Prostate gland (tissue), 2 donors: ENCODE measurements at regions not wholly inside any gene's neighbourhood (a gene's known extent, or its start where the extent isn't known, plus 50 kb on each side); places are given as distances from the start of the nearest gene placed in this dataset.

Experiments used
- DNase-seq: peaks from one replicate; pipeline ENCODE4 v3.0.0-alpha.2; 2019; ENCODE audit warnings: low spot score
- H3K27ac ChIP-seq, 2 donors: fragments of 200-600 bp; sonication (generic); 2 replicates each; pipeline ENCODE4 v1.5.1; 2017 to 2019
- H3K27me3 ChIP-seq: fragments of 200-600 bp; sonication (generic); replicated peaks from 2 replicates; pipeline ENCODE4 v1.5.1; 2019; ENCODE audit not compliant: insufficient read depth
- H3K36me3 ChIP-seq, 2 donors: fragments of 200-600 bp; sonication (generic); 1 replicate in 1 of 2; 2 replicates in 1 of 2; pipeline versions ENCODE4 v1.5.1 to v1.8.1; 2017 to 2019
- H3K4me1 ChIP-seq: fragments of 200-600 bp; sonication (generic); replicated peaks from 2 replicates; pipeline ENCODE4 v1.5.1; 2019
- H3K4me3 ChIP-seq, 2 donors: fragments of 200-600 bp; sonication (generic); 2 replicates each; pipeline ENCODE4 v1.5.1; 2017 to 2019
- H3K9me3 ChIP-seq: fragments of 200-600 bp; sonication (generic); 2 replicates; pipeline ENCODE4 v1.5.1; 2017
- POLR2A ChIP-seq: fragments of 450-650 bp; IDR thresholded peaks from one replicate; pipeline ENCODE4 v1.6.1; 2016; ENCODE audit warnings: antibody characterized with exemption, mild to moderate bottlenecking
- POLR2AphosphoS5 ChIP-seq: sonication (generic); formaldehyde crosslinking; IDR thresholded peaks from one replicate; pipeline ENCODE4 v1.6.1; 2017; ENCODE audit warnings: antibody characterized with exemption
- WGBS: methylation state at CpG from one replicate; pipeline ENCODE4 v1.1.5; 2018; 5-methylcytosine and 5-hydroxymethylcytosine counted together
- intact Hi-C: fragments of 100-400 bp; cut with DNase I; formaldehyde crosslinking; loops from one replicate; pipeline ENCODE4 v1.14.2; 2022
- TF ChIP-seq, protein P1 (sequence below), 4 experiments: fragments of 200-600 bp in 2 of 4; fragments of 450-650 bp in 2 of 4; sonication (generic) in 2 of 4; IDR thresholded peaks; 1 replicate in 3 of 4; 2 replicates in 1 of 4; pipeline ENCODE4 v1.5.1; 2016 to 2019; ENCODE audit warnings: antibody characterized with exemption in 4 of 4, mild to moderate bottlenecking in 2 of 4, moderate library complexity in 2 of 4

DNA sequence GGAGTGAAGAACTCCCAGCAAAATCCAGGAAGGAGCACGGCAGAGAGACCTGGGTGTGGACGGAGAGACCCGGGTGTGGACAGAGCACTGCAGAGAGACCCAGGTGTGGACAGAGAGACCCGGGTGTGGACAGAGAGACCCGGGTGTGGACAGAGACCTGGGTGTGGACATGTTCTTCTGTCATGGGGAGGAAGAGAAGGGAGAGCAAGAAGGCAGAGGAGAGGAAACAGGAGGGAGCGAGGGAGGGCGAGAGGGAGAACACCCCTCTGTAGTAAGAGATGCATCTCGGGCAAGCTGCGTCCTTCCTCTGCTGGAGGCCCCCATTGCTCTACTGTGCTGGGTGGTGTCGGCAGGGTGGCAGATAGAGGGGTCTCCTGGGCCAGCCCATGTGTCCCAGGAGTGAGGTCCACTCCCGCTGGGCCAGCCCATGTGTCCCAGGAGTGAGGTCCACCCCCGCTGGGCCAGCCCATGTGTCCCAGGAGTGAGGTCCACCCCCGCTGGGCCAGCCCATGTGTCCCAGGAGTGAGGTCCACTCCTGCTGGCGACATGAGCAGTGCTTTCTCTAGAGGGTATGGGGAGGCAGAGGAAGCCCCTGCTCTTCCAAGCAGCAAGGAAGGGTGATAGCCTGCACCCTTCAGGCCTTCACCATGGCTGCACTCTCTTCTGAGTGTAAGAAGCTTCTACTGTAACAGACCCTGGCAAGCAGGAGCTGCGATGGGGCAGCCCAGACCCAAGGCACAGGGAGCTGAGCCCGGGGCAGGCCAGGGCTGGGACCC lies 934.2 kb downstream of the BRD1 start:
- Histone ChIP-seq H3K27ac (no peak overlapping the region), H3K27me3 (no peaks in the 10 kb centered on the region), H3K36me3 (no peaks in the 10 kb centered on the region), H3K9me3 (no peaks in the 10 kb centered on the region), H3K4me3 (no peak overlapping the region), H3K4me1 (no peaks in the 10 kb centered on the region)
- WGBS, result 86% methylated on average over 16 of the region's 16 CpGs
- TF ChIP-seq POLR2AphosphoS5 (no peak), POLR2A (no peak)
- TF ChIP-seq, protein P1, sequence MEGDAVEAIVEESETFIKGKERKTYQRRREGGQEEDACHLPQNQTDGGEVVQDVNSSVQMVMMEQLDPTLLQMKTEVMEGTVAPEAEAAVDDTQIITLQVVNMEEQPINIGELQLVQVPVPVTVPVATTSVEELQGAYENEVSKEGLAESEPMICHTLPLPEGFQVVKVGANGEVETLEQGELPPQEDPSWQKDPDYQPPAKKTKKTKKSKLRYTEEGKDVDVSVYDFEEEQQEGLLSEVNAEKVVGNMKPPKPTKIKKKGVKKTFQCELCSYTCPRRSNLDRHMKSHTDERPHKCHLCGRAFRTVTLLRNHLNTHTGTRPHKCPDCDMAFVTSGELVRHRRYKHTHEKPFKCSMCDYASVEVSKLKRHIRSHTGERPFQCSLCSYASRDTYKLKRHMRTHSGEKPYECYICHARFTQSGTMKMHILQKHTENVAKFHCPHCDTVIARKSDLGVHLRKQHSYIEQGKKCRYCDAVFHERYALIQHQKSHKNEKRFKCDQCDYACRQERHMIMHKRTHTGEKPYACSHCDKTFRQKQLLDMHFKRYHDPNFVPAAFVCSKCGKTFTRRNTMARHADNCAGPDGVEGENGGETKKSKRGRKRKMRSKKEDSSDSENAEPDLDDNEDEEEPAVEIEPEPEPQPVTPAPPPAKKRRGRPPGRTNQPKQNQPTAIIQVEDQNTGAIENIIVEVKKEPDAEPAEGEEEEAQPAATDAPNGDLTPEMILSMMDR (IDR thresholded peaks at IDR 0.05), result no peak
- intact Hi-C loops, result no loop called here
- no peak for DNase-seq

DNA sequence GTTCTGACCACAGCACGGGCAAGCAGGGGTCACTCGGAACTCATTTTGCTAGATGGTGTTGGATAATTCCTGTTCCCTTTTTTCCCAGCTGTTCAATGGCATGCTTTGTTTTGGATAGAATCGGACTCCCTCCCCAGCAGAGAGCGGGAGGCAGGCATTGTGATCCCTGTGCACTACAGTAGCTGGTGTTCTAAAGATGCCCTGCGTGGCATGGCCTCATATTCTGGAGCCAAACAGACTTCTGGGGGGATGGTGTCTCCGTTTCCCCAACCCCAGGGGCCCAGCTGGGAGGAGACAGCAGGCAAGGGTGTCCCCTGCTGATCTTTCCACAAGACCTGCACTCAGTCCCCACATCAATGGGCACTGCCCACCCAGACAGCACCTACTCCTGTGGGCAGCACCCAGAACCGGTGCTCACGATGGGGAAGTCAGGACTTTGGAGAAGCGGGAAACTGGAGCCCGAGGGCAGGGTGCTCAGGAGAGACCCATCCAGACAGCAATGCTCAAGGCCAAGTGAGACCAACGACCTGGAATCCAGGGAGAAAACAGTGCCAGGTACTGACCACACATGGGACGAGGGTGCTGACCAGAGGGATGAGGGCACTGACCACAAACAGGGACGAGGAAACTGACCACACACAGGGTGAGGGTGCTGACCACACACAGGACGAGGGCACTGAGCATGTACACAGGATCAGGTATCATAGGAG lies 934.9 kb downstream of the BRD1 start:
- Histone ChIP-seq H3K36me3 (no peaks in the 10 kb centered on the region), H3K27ac (no peak overlapping the region), H3K4me1 (no peaks in the 10 kb centered on the region), H3K4me3 (no peak overlapping the region), H3K27me3 (no peaks in the 10 kb centered on the region), H3K9me3 (no peaks in the 10 kb centered on the region)
- 77% methylated on average over 14 of the region's 14 CpGs for WGBS
- TF ChIP-seq, protein P1 (IDR thresholded peaks at IDR 0.05), result no peak
- TF ChIP-seq POLR2AphosphoS5 (no peak), POLR2A (no peak)
- intact Hi-C loops, result no loop called here
- no peak for DNase-seq

DNA sequence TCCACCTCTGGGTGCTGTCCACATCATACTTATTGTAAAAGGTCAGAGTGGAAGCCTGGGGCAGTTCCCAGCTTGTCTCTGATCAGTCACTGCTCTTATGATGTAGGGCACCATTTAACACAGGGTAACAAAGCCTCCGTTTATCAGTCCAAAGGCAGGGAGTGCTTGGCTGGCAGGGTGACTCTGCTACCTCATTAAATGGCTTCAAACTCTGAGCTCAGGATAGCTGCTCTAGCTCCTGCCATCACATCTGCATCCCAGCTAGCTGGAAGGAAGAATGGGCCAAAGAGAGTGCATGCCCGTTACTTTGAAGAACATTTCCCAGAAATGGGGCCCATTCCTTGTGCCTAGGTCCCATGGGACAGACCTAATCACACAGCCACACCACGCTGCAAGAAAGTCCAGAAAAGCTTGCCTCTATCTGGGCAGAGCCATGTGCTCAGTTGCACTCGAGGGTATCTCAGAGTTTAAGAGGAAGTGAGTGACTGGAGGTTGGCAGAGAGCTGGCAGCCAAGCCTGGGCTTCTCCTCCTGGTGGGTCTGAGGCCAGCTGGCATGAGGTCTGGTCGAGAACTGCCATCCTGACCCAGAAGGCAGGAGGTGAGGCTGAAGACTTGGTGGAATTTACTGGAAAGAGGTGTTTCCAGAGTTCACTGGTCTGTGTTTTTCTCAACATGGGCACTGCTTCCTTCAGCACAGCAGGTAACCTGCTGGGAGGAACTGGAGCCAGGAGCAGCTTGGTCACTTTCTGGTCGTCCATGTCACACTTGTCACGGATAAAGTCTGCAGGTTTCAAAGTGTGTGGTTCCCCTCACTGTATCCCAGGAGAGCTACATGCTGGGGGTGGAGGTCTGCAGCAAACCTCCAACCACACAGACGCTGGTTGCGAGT lies 935.7 kb downstream of the BRD1 start:
- Histone ChIP-seq H3K27ac (no peak overlapping the region), H3K27me3 (peaks cover under 1% of the 10 kb centered on the region), H3K9me3 (no peaks in the 10 kb centered on the region), H3K4me1 (no peaks in the 10 kb centered on the region), H3K36me3 (no peaks in the 10 kb centered on the region), H3K4me3 (no peak overlapping the region)
- intact Hi-C loops, result no loop called here
- TF ChIP-seq POLR2A (no peak), POLR2AphosphoS5 (no peak)
- TF ChIP-seq, protein P1 (IDR thresholded peaks at IDR 0.05), result no peak
- WGBS, result 66% methylated on average over 9 of the region's 9 CpGs
- no peak for DNase-seq

DNA sequence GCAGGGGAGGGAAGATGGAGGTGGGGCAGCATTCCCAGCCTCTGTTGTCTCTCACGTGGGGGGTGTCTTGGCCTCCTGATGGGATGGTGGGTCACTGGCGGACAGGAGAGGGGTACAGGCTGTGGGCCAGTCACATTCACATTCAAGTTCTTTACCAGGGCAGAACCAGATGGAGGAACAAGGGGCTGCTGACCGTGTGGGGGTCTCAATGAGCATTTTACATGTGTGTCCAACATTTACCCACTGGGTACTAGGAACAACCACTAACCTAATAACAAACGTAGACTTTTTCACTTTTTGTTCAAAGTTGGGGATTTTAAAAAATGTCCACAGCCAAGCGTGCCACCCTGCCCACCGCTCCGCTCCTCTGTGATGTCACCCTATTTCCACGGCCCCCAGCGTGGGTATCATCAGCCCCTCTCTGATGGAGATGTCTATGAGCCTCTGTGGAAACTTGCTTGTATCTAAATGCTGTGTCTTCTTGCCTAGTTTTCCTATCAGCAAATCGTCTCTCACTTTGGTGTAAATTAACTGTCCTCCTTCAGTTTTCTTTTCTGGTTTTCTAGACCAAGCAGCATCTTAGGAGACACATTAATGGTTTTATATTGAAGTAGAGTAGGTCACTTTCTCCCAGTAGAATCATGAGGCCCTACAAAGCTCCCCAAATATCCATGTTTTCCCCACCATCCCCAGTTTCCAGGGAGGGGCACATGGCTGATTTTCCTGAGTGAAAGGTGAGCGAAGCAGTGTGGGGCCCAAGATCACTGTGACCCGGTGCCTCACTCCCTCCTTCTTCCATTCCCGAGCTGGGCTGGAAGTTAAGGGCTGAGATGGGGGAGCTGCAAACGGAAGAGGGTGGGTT lies 936.7 kb downstream of the BRD1 start:
- DNase-seq, result no peak
- TF ChIP-seq, protein P1 (IDR thresholded peaks at IDR 0.05), result no peak
- TF ChIP-seq POLR2A (no peak), POLR2AphosphoS5 (no peak)
- 84% methylated on average over 14 of the region's 14 CpGs for WGBS
- Histone ChIP-seq H3K4me3 (no peak overlapping the region), H3K27me3 (peaks cover 2% of the 10 kb centered on the region), H3K4me1 (no peaks in the 10 kb centered on the region), H3K9me3 (no peaks in the 10 kb centered on the region), H3K36me3 (no peaks in the 10 kb centered on the region), H3K27ac (no peak overlapping the region)
- intact Hi-C loops, result no loop called here
